ENCODE measurements at regions not wholly inside any gene's neighbourhood (a gene's known extent, or its start where the extent isn't known, plus 50 kb on each side); places are given as distances from the start of the nearest gene placed in this dataset.

- TF ChIP-seq, protein P1, sequence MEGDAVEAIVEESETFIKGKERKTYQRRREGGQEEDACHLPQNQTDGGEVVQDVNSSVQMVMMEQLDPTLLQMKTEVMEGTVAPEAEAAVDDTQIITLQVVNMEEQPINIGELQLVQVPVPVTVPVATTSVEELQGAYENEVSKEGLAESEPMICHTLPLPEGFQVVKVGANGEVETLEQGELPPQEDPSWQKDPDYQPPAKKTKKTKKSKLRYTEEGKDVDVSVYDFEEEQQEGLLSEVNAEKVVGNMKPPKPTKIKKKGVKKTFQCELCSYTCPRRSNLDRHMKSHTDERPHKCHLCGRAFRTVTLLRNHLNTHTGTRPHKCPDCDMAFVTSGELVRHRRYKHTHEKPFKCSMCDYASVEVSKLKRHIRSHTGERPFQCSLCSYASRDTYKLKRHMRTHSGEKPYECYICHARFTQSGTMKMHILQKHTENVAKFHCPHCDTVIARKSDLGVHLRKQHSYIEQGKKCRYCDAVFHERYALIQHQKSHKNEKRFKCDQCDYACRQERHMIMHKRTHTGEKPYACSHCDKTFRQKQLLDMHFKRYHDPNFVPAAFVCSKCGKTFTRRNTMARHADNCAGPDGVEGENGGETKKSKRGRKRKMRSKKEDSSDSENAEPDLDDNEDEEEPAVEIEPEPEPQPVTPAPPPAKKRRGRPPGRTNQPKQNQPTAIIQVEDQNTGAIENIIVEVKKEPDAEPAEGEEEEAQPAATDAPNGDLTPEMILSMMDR (IDR thresholded peaks at IDR 0.05; ENCODE audit: low read length) = no peak
- TF ChIP-seq EZH2phosphoT487 (IDR thresholded peaks at IDR 0.05; ENCODE audit: low read length) = no peak
Measured at GRCh38 chr4:117010671-117011070, 74.7 kb downstream of the TRAM1L1 start.

All from MM.1S (cell line).